GM12892 (cell line): ENCODE measurements at regions not wholly inside any gene's neighbourhood (a gene's known extent, or its start where the extent isn't known, plus 50 kb on each side); places are given as distances from the start of the nearest gene placed in this dataset.

Source experiments
- POLR2A ChIP-seq: IDR thresholded peaks from 2 replicates; pipeline ENCODE4 v1.6.1; 2011; ENCODE audit warnings: low read depth, low read length, control low read depth
- TAF1 ChIP-seq: IDR thresholded peaks from 2 replicates; pipeline ENCODE4 v1.6.1; 2011; ENCODE audit warnings: low read depth, mild to moderate bottlenecking, control low read depth, low read length, borderline replicate concordance

GRCh38 chr6:18629571-18629970, 242.4 kb downstream of the RNF144B start:
- no peak for TF ChIP-seq POLR2A
- no peak for TF ChIP-seq TAF1
